Parathyroid adenoma (tissue), 2 donors: ENCODE measurements at regions not wholly inside any gene's neighbourhood (a gene's known extent, or its start where the extent isn't known, plus 50 kb on each side); places are given as distances from the start of the nearest gene placed in this dataset.

ENCODE experiments used
- H2AFZ ChIP-seq: fragments of 300-600 bp; sonication (generic); one replicate; pipeline ENCODE4 v1.7.0; 2017; ENCODE audit warnings: antibody characterized with exemption, mild to moderate bottlenecking
- H3K27ac ChIP-seq: fragments of 300-600 bp; sonication (generic); one replicate; pipeline ENCODE4 v1.7.0; 2017
- H3K27me3 ChIP-seq: fragments of 300-600 bp; sonication (generic); one replicate; pipeline ENCODE4 v1.7.0; 2017; ENCODE audit warnings: low read length; ENCODE audit not compliant: control insufficient read depth, insufficient read depth
- H3K36me3 ChIP-seq: fragments of 300-600 bp; sonication (generic); one replicate; pipeline ENCODE4 v1.7.0; 2017; ENCODE audit warnings: low read length; ENCODE audit not compliant: control insufficient read depth, insufficient read depth
- H3K4me1 ChIP-seq: fragments of 300-600 bp; sonication (generic); one replicate; pipeline ENCODE4 v1.7.0; 2017; ENCODE audit warnings: control low read depth
- H3K4me2 ChIP-seq: fragments of 300-600 bp; sonication (generic); one replicate; pipeline ENCODE4 v1.7.0; 2017; ENCODE audit warnings: low read length
- H3K4me3 ChIP-seq: fragments of 300-600 bp; sonication (generic); one replicate; pipeline ENCODE4 v1.7.0; 2017; ENCODE audit warnings: low read depth, low read length
- H3K79me2 ChIP-seq: fragments of 300-600 bp; sonication (generic); one replicate; pipeline ENCODE4 v1.7.0; 2017; ENCODE audit warnings: control low read depth
- H3K9ac ChIP-seq: fragments of 300-600 bp; sonication (generic); one replicate; pipeline ENCODE4 v1.7.0; 2017; ENCODE audit warnings: mild to moderate bottlenecking
- H3K9me3 ChIP-seq: fragments of 300-600 bp; sonication (generic); one replicate; pipeline ENCODE4 v1.7.0; 2017; ENCODE audit warnings: low read length; ENCODE audit not compliant: control insufficient read depth
- CTCF ChIP-seq: fragments of 300-600 bp; sonication (generic); IDR thresholded peaks from one replicate; pipeline ENCODE4 v1.7.0; 2017; ENCODE audit warnings: antibody characterized with exemption, mild to moderate bottlenecking
- donor health status: primary hyperparathyroidism.

DNA sequence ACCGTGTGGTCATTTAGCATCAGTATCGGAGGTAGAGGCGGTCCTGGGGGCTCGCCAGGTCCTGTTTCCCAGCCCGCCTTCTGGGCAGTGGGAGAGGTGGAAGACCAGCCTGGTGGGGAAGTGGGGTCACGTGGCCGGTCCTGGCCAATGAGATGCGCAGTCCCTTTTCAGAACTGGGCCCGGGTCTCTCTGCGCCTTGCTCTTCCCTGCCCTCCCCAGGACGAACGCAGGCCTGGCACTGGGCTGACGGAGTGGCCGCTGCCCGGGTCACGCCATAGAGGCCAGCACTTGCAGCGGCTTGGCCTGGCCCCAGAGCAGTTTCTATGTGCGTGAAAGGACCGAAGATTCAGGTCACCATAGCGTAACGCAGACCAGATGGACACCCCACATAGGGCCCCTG, 97.6 kb downstream of the OLFM1 start:
- no peak for TF ChIP-seq CTCF
- Histone ChIP-seq H3K27ac (no peak overlapping the region), H3K4me1 (no peaks in the 10 kb centered on the region), H3K4me3 (no peak overlapping the region), H3K4me2 (no peak overlapping the region), H3K27me3 (no peaks in the 10 kb centered on the region), H3K9me3 (no peaks in the 10 kb centered on the region), H2AFZ (no peak overlapping the region), H3K36me3 (no peaks in the 10 kb centered on the region), H3K9ac (no peak overlapping the region), H3K79me2 (no peaks in the 10 kb centered on the region)

DNA sequence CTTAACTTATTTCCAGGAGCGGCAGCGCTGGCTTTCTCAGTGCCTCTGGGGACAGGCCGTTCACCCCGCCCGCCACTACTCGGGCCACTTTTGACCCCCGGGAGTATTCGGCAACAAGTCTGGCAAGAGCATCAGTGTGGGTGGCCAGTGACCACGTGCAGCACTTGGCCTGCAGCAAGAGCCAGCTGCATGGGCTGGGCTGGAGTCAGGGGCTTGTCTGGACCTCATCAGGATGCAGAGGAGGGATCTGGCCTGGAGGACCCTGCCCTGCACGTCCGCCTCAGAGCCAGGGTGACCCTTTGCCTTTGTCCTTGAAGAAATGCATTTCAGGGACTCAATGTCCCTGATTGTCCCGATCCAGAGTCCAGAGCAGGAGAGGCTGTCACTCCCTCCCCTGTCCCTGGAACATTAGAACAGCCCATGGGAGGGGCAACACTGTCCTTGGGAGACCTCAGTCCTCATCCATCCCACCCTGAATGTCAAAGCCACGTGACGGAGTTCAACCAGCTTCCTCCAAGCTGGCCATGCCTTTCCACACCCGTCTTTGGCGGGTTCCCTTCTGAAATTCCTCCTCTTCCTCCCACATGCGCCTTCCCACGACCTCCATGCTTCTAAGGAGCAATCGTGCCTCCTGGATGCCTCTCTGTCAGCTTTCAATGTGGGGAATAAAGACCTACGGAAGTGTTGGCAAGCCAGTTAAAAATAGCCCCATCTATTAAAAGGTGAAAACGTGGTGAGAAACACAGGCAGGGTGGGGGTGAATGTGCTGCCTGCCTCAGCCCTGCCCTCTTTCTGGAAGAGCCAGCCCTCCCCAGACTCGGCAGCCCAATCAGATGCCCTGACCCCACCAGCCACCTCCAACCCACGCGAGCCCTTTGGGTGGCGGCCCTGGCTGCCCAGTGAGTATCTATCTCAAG, 99.0 kb downstream of the OLFM1 start:
- Histone ChIP-seq H3K4me1 (no peaks in the 10 kb centered on the region), H3K36me3 (no peaks in the 10 kb centered on the region), H3K27me3 (no peaks in the 10 kb centered on the region), H3K79me2 (no peaks in the 10 kb centered on the region), H3K4me2 (no peak overlapping the region), H3K27ac (no peak overlapping the region), H2AFZ (no peak overlapping the region), H3K4me3 (no peak overlapping the region), H3K9me3 (no peaks in the 10 kb centered on the region), H3K9ac (no peak overlapping the region)
- TF ChIP-seq CTCF = no peak

DNA sequence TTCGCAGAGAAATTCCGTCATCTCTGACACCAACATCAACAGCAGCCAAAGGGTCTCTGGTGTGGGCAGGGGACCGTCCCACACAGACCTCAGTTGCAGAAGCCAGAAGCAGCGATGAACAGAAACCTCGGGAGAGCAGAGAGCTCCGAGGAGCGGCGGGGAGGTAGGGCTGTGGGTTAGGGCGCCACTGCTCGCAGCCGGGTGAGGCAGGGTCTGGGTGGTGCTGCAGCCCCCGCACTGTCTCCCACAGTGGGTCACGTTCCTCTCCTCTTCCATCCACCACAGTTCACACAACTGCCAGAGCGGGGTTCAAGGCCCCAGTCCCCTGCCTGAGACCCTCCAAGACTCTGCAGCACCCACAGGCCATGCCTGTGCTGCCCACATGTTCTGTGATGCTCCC, 99.9 kb downstream of the OLFM1 start:
- Histone ChIP-seq H3K36me3 (no peaks in the 10 kb centered on the region), H3K27me3 (no peaks in the 10 kb centered on the region), H3K9ac (no peak overlapping the region), H3K4me1 (no peaks in the 10 kb centered on the region), H2AFZ (no peak overlapping the region), H3K4me2 (no peak overlapping the region), H3K9me3 (no peaks in the 10 kb centered on the region), H3K27ac (no peak overlapping the region), H3K4me3 (no peak overlapping the region), H3K79me2 (no peaks in the 10 kb centered on the region)
- no peak for TF ChIP-seq CTCF

DNA sequence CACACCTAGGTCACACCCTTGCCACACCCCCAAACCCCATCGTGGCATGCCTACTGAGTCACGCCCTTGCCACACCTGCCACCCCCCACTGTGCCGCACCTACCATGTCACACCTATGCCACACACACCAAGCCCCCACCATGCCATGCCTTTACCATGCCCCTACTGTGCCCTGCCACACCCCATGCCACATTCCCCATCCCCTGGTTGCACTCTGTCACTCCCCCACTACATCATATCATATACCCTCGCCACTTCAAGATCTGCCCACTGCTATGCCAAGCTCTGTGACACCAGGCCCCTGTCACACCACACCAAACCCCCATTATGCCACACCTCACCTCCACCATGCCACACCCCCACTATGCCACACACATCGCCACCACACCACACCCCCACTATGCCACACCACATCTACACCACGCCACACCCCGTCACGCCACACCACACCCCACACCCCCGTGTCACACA, 101.2 kb downstream of the OLFM1 start:
- TF ChIP-seq CTCF = no peak
- Histone ChIP-seq H3K9me3 (no peaks in the 10 kb centered on the region), H3K9ac (no peak overlapping the region), H3K4me2 (no peak overlapping the region), H3K27ac (no peak overlapping the region), H2AFZ (no peak overlapping the region), H3K36me3 (no peaks in the 10 kb centered on the region), H3K79me2 (no peaks in the 10 kb centered on the region), H3K27me3 (no peaks in the 10 kb centered on the region), H3K4me1 (no peaks in the 10 kb centered on the region), H3K4me3 (no peak overlapping the region)

- Histone ChIP-seq H3K4me3 (no peak overlapping the region), H3K36me3 (no peaks in the 10 kb centered on the region), H3K9me3 (no peaks in the 10 kb centered on the region), H3K4me2 (no peak overlapping the region), H3K79me2 (no peaks in the 10 kb centered on the region), H3K27me3 (no peaks in the 10 kb centered on the region), H3K9ac (no peak overlapping the region), H2AFZ (no peak overlapping the region), H3K4me1 (no peaks in the 10 kb centered on the region), H3K27ac (no peak overlapping the region)
- TF ChIP-seq CTCF = no peak
Observed at GRCh38 chr9:135189497-135189896, 102.0 kb downstream of the OLFM1 start.
